Peyer's patch (tissue), 4 donors: ENCODE measurements at regions not wholly inside any gene's neighbourhood (a gene's known extent, or its start where the extent isn't known, plus 50 kb on each side); places are given as distances from the start of the nearest gene placed in this dataset.

Experiments
- DNase-seq, 3 donors: peaks; one replicate each; pipeline ENCODE4 v3.0.0-alpha.2; 2017 to 2019
- H3K27ac ChIP-seq, 4 donors: fragments of 200-600 bp; sonication (generic); one replicate each; pipeline ENCODE4 v1.5.1; 2016 to 2019
- H3K27me3 ChIP-seq, 2 donors: fragments of 200-600 bp; sonication (generic); one replicate each; pipeline ENCODE4 v1.5.1; 2019
- H3K36me3 ChIP-seq, 3 donors: fragments of 200-600 bp; sonication (generic); one replicate each; pipeline ENCODE4 v1.5.1; 2016 to 2019
- H3K4me1 ChIP-seq, 4 donors: fragments of 200-600 bp; sonication (generic); one replicate each; pipeline ENCODE4 v1.5.1; 2016 to 2019
- H3K4me3 ChIP-seq, 4 donors: fragments of 200-600 bp; sonication (generic); 1 replicate in 3 of 4; 2 replicates in 1 of 4; pipeline ENCODE4 v1.5.1; 2016 to 2019; ENCODE audit warnings: mild to moderate bottlenecking in 1 of 4
- H3K9me3 ChIP-seq, 4 donors: fragments of 200-600 bp; sonication (generic); one replicate each; pipeline ENCODE4 v1.5.1; 2016 to 2019; ENCODE audit warnings: mild to moderate bottlenecking in 1 of 4
- POLR2A ChIP-seq, 2 donors: fragments of 450-650 bp; IDR thresholded peaks; one replicate each; pipeline ENCODE4 v1.5.1; 2017; ENCODE audit warnings: antibody characterized with exemption in 2 of 2, mild to moderate bottlenecking in 2 of 2, moderate library complexity in 2 of 2
- TF ChIP-seq, protein P1 (sequence below), 6 experiments: fragments of 450-650 bp in 4 of 6; fragments of 200-600 bp in 2 of 6; sonication (generic) in 1 of 6; IDR thresholded peaks; one replicate each; pipeline ENCODE4 v1.5.1; 2017 to 2019; ENCODE audit warnings: antibody characterized with exemption in 6 of 6, mild to moderate bottlenecking in 3 of 6, moderate library complexity in 1 of 6

DNA sequence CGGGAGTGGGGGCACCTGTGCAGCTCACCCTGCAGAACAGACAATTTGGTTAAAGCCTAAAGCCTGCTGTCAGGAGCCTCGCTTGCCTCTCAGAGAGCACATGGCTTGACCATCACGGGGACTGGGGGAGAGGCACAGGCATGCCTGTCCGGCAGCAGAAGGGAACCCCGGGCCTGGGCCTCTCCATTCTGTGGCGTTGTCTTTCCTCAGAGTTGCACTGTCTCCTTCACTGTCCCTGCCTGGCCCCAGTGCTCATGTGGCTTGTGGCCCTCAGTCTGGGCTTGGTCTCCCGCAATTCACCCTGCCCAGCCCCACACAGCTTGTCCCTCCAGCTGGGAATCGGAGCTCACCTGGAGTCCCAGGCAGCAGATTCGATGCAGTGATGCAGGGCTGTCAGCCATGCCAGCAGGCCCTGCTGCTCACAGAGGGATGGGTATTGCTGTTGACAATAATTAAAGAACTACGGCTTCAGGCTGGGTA, 189.9 kb downstream of the SEC14L1 start:
- no peak for TF ChIP-seq POLR2A (IDR thresholded peaks at IDR 0.05)
- TF ChIP-seq, protein P1, sequence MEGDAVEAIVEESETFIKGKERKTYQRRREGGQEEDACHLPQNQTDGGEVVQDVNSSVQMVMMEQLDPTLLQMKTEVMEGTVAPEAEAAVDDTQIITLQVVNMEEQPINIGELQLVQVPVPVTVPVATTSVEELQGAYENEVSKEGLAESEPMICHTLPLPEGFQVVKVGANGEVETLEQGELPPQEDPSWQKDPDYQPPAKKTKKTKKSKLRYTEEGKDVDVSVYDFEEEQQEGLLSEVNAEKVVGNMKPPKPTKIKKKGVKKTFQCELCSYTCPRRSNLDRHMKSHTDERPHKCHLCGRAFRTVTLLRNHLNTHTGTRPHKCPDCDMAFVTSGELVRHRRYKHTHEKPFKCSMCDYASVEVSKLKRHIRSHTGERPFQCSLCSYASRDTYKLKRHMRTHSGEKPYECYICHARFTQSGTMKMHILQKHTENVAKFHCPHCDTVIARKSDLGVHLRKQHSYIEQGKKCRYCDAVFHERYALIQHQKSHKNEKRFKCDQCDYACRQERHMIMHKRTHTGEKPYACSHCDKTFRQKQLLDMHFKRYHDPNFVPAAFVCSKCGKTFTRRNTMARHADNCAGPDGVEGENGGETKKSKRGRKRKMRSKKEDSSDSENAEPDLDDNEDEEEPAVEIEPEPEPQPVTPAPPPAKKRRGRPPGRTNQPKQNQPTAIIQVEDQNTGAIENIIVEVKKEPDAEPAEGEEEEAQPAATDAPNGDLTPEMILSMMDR (IDR thresholded peaks at IDR 0.05) = no peak
- Histone ChIP-seq H3K27ac (no peak overlapping the region), H3K9me3 (no peaks in the 10 kb centered on the region), H3K4me1 (peaks cover 12 to 57% (median 21%) of the 10 kb centered on the region in 4 donors), H3K4me3 (no peak overlapping the region), H3K36me3 (no peaks in the 10 kb centered on the region), H3K27me3 (no peaks in the 10 kb centered on the region)
- DNase-seq = peak in 2 of 3 donors; percentile 14 to 48

DNA sequence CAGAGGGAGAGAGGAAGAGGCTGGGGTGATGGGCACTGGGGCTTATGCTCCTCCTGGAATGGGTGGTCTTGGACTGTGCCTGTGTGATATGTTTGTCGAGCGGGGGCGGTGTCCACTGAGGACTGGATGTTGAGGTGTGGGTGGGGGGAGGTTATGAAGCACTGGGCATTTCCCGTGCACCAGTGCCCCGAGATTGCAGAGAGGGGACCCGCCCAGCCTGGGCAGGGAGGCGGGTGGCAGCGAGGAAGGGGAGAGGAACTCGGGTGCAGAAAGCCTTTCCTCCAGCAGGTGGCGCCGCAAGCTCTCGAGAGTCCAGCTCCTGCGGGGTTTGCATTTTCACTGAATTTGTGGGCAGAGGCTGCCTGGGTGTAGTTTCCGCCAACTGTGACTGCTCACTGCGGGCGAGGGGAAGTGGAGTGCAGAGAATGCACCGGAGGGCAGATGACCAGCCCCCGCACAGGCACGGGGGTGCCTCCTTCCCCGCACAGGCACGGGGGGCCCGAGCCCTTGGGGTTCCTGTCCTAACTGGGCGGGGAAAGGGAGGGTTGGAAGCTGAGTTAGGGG, 190.6 kb downstream of the SEC14L1 start:
- DNase-seq = peak; percentile 95 to 98 (median 98)
- Histone ChIP-seq H3K4me3 (peak overlapping the region in 3 of 4 donors; percentile 9 to 35 (median 35)), H3K27ac (peak overlapping the region; percentile 50 to 88 (median 64)), H3K36me3 (no peaks in the 10 kb centered on the region), H3K27me3 (no peaks in the 10 kb centered on the region), H3K4me1 (peaks cover 7 to 51% (median 14%) of the 10 kb centered on the region in 4 donors), H3K9me3 (no peaks in the 10 kb centered on the region)
- TF ChIP-seq POLR2A (IDR thresholded peaks at IDR 0.05) = peak in 1 of 2 donors; percentile 38
- TF ChIP-seq, protein P1 (IDR thresholded peaks at IDR 0.05) = peak; percentile 93 to 97 (median 96)

DNA sequence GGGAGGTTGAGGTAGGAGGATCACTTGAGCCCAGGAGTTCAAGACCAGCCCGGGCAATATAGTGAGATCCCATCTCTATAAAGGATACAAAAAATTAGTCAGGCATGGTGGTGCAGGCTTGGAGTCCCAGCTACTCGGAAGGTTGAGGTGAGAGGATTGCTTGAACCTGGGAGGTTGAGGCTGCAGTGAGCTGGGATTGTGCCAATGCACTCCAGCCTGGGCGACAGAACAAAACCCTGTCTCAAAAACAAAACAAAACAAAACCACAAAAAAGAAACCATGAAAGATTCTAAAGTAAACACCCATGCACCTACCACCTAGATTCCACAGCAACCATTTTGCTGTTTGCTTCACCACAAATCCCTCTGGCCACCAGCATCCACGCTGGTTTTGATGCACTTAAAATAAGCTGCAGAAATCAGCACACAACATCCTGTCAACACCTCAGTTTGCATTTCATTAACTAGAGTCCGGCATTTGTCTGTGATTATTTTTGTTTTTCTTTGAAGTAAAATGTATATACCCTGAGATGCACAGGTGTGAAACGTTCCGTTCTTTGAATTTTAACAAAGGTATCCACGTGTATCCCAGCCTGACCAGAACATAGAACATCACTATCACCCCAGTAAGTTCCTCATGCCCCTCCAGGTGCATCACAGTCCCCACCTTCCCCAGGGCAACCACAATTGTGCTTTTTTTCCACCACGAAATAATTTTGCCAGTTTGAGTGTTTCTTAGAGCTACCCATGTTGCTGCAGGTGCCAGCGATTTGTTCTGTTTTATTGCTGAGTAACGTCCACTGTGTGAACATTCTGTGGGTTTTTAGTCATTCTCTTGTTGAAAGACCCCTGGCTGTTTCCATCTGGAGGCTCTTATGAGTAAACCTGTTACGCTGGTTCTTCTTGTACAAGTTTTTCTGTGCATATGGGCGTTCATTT, 191.5 kb downstream of the SEC14L1 start:
- no peaks in the 10 kb centered on the region for H3K27me3 ChIP-seq
- peak overlapping the region; percentile 55 to 88 (median 66) for H3K27ac ChIP-seq
- peaks cover 4 to 45% (median 11%) of the 10 kb centered on the region in 4 donors for H3K4me1 ChIP-seq
- peak in 2 of 3 donors; percentile 69 to 81 for DNase-seq
- no peaks in the 10 kb centered on the region for H3K9me3 ChIP-seq
- no peaks in the 10 kb centered on the region for H3K36me3 ChIP-seq
- TF ChIP-seq, protein P1 (IDR thresholded peaks at IDR 0.05) = no peak
- TF ChIP-seq POLR2A (IDR thresholded peaks at IDR 0.05) = no peak
- H3K4me3 ChIP-seq = peak overlapping the region in 2 of 4 donors; percentile 9 to 35

DNA sequence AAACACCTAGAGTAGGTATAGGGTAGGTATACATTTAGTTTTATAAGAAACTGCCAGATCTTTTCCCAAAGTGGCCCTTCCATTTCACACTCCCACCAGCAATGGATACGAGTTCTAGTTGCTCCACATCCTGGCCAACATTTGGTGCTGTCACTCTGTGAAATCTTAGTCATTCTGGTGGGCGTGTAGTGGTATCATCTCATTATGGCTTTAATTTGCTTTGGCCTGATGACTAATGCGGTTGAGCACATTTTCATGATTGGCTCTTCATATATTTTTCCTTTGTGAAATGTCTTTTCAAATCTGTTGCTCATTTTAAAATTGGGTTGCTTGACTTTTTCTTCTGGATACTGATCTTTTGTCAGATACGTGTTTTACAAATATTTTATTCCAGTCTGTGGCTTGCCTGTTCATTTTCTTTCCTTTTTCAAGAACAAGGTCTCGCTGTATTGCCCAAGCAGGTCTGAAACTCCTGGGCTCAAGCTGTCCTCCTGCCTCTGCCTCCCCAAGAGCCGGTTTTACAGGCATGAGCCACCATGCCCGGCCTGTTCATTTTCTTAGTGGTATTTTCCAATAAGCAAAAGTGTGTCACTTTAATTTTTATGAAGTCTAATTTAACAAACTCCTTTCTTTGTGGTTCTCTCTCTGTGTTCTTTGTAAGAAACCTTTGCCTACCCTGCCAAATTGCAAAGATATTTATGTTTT, 192.4 kb downstream of the SEC14L1 start:
- Histone ChIP-seq H3K36me3 (no peaks in the 10 kb centered on the region), H3K27ac (peak overlapping the region; percentile 7 to 88 (median 66)), H3K4me1 (peaks cover 3 to 38% (median 10%) of the 10 kb centered on the region in 4 donors), H3K4me3 (no peak overlapping the region), H3K9me3 (no peaks in the 10 kb centered on the region), H3K27me3 (no peaks in the 10 kb centered on the region)
- peak in 2 of 3 donors; percentile 15 to 53 for DNase-seq
- no peak for TF ChIP-seq POLR2A (IDR thresholded peaks at IDR 0.05)
- TF ChIP-seq, protein P1 (IDR thresholded peaks at IDR 0.05) = no peak

DNA sequence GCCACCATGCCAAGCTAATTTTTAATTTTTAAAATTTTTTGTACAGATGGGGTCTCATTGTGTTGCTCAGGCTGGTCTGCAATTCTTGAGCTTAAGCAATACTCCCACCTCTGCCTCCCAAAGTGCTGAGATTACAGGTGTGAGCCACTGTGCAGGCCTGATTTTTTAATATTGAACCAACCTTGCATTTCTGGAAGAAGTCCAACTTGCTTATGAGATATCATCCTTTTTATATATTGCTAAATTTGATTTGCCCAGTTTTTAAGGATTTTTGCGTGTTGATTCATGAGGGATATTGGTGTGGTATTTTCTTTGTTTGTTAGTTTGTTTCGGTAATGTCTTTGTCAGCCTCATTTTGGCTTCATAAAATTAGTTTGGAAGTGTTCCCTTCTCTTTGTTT, 196.4 kb downstream of the SEC14L1 start:
- H3K27me3 ChIP-seq = no peaks in the 10 kb centered on the region
- DNase-seq = no peak
- H3K9me3 ChIP-seq = no peaks in the 10 kb centered on the region
- peaks cover 0 to 19% (median 7%) of the 10 kb centered on the region in 4 donors for H3K4me1 ChIP-seq
- H3K4me3 ChIP-seq = no peak overlapping the region
- TF ChIP-seq, protein P1 (IDR thresholded peaks at IDR 0.05) = no peak
- TF ChIP-seq POLR2A (IDR thresholded peaks at IDR 0.05) = no peak
- H3K27ac ChIP-seq = no peak overlapping the region
- H3K36me3 ChIP-seq = no peaks in the 10 kb centered on the region
